ENCODE measurements at regions not wholly inside any gene's neighbourhood (a gene's known extent, or its start where the extent isn't known, plus 50 kb on each side); places are given as distances from the start of the nearest gene placed in this dataset.
"Not testable (repeated sequence)": the region's sequence is repeated elsewhere in the genome, so short reads cannot be mapped to it uniquely, and the experiment has no call there.

DNA sequence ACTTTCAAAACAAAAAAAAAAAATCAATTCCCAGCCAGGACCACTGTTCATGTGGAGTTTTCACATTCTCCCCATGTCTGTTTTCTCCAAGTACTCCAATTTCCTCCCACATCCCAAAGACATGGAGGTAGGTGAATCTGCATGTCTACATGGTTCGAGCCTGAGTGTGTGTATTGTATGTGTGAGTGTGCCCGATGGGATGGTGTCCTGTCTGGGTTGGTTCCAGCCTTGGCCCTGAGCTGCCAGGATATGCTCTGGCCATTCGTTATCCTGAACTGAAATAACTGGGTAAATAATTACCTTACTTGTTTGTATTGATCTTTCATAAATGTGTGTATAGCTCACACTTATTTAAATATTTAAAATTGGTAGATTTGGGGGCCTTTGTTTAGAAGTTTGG is 452.3 kb upstream of the RORB start:
- no peak overlapping the region for H3K4me3 ChIP-seq (ENCODE audit: low read depth, low read length)
- CTCF ChIA-PET = no interaction called here
- TF ChIP-seq, protein P1, sequence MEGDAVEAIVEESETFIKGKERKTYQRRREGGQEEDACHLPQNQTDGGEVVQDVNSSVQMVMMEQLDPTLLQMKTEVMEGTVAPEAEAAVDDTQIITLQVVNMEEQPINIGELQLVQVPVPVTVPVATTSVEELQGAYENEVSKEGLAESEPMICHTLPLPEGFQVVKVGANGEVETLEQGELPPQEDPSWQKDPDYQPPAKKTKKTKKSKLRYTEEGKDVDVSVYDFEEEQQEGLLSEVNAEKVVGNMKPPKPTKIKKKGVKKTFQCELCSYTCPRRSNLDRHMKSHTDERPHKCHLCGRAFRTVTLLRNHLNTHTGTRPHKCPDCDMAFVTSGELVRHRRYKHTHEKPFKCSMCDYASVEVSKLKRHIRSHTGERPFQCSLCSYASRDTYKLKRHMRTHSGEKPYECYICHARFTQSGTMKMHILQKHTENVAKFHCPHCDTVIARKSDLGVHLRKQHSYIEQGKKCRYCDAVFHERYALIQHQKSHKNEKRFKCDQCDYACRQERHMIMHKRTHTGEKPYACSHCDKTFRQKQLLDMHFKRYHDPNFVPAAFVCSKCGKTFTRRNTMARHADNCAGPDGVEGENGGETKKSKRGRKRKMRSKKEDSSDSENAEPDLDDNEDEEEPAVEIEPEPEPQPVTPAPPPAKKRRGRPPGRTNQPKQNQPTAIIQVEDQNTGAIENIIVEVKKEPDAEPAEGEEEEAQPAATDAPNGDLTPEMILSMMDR (IDR thresholded peaks at IDR 0.05; ENCODE audit: insufficient read depth, low read length, missing control alignments) = no peak
- POLR2A ChIA-PET = no interaction called here
- no peak for DNase-seq (ENCODE audit: low read depth, low spot score)

- CTCF ChIA-PET = no interaction called here
- POLR2A ChIA-PET = no interaction called here
- DNase-seq (ENCODE audit: low read depth, low spot score) = no peak
- TF ChIP-seq, protein P1 (IDR thresholded peaks at IDR 0.05; ENCODE audit: insufficient read depth, low read length, missing control alignments) = no peak
- no peak overlapping the region for H3K4me3 ChIP-seq (ENCODE audit: low read depth, low read length)
These were observed 441.1 kb upstream of the RORB start for GRCh38 chr9:74056023-74056422.

- DNase-seq (ENCODE audit: low read depth, low spot score); H3K4me3 ChIP-seq (ENCODE audit: low read depth, low read length); CTCF ChIA-PET; POLR2A ChIA-PET: not testable (repeated sequence)
These were observed 440.1 kb upstream of the RORB start for GRCh38 chr9:74057051-74057450.

DNA sequence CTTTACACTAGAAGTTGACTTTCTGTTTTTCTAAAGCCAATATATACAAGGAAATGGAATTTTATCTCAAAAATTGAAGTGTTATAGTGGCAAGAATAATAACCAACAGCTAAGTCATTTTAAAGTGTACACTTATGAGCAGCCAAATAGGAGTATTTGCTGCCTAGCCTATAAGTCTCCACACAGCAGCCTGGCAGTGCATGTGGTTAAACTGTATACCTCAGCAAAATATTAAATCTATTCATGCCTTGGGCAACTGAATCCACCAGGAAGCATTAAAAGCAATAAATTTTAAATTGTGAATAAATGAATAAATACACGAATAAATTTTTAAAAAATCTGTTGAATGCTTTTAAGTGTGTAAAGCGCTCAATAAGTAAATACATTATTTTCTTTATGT is 432.4 kb upstream of the RORB start:
- CTCF ChIA-PET = no interaction called here
- POLR2A ChIA-PET = no interaction called here
- no peak overlapping the region for H3K4me3 ChIP-seq (ENCODE audit: low read depth, low read length)
- no peak for DNase-seq (ENCODE audit: low read depth, low spot score)
- TF ChIP-seq, protein P1 (IDR thresholded peaks at IDR 0.05; ENCODE audit: insufficient read depth, low read length, missing control alignments) = no peak

DNA sequence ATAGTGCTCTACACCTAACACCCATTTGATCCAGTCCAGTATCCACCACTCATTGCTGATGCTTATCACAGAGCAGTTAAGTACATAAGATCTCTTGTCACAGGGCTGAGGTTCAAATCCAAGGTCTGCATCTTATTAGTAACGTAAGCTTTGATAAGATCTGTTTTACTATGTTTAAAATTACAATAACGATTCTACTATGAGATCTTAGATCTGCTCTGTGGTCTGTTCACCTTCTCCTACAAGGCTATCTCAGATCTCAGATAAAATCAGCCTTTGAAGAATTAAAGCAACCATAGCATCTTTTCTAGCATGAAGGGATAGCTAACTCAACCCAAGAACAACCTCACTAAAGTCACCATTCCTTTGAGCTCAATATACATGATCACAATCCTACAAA is 431.0 kb upstream of the RORB start:
- ChIA-PET CTCF (no interaction called here), POLR2A (no interaction called here)
- H3K4me3 ChIP-seq (ENCODE audit: low read depth, low read length) = no peak overlapping the region
- no peak for DNase-seq (ENCODE audit: low read depth, low spot score)
- TF ChIP-seq, protein P1 (IDR thresholded peaks at IDR 0.05; ENCODE audit: insufficient read depth, low read length, missing control alignments) = no peak

DNA sequence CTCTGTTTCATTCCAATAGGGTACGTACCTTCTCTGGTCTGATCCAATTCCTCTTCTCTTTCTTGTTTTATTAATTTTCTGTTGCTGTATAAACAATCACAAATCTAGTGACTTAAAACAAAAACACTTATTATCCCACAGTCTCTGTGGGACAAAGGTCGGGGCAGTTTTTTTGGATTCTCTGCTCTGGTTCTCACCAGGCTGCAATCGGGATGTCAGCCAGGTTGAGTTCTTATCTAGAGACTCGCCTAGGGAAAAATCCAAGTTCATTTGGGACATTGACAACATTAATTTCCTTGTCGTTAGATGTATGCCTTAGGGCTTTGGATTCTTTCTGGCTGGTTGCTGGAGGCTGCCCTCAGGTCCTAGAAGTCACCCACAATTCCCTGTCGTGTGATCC is 430.5 kb upstream of the RORB start:
- no peak for DNase-seq (ENCODE audit: low read depth, low spot score)
- POLR2A ChIA-PET = no interaction called here
- no peak overlapping the region for H3K4me3 ChIP-seq (ENCODE audit: low read depth, low read length)
- CTCF ChIA-PET = no interaction called here
- TF ChIP-seq, protein P1 (IDR thresholded peaks at IDR 0.05; ENCODE audit: insufficient read depth, low read length, missing control alignments) = no peak

DNA sequence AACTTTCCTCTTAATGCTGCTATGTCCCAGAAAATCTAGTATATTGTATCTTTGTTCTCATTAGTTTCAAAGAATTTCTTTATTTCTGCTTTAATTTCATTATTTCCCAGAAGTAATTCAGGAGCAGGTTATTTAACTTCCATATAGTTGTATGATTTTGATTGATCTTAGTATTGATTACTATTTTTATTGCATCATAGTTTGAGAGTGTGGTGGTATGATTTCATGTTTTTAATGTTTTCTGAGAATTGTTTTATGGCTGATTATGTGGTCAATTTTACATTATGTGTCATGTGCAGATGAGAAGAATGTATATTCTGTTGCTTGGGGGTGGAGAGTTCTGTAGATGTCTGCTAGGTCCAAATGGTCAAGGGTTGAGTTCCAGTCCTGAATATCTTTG is 425.6 kb upstream of the RORB start:
- no peak for DNase-seq (ENCODE audit: low read depth, low spot score)
- TF ChIP-seq, protein P1 (IDR thresholded peaks at IDR 0.05; ENCODE audit: insufficient read depth, low read length, missing control alignments) = no peak
- no peak overlapping the region for H3K4me3 ChIP-seq (ENCODE audit: low read depth, low read length)
- CTCF ChIA-PET = no interaction called here
- POLR2A ChIA-PET = no interaction called here

Measured in AG04449 (cell line).